GM21786 (cell line): ENCODE measurements at regions not wholly inside any gene's neighbourhood (a gene's known extent, or its start where the extent isn't known, plus 50 kb on each side); places are given as distances from the start of the nearest gene placed in this dataset.
"Not testable (repeated sequence)": the region's sequence is repeated elsewhere in the genome, so short reads cannot be mapped to it uniquely, and the experiment has no call there.

Experiments
- ATAC-seq: cut with Tn5 transposase; IDR thresholded peaks from one replicate; pipeline ENCODE4 v1.9.1; 2021; ENCODE audit not compliant: unreplicated experiment

GRCh38 chr5:113652161-113652560 lies 138.7 kb downstream of the YTHDC2 start:
- no peak for ATAC-seq

DNA sequence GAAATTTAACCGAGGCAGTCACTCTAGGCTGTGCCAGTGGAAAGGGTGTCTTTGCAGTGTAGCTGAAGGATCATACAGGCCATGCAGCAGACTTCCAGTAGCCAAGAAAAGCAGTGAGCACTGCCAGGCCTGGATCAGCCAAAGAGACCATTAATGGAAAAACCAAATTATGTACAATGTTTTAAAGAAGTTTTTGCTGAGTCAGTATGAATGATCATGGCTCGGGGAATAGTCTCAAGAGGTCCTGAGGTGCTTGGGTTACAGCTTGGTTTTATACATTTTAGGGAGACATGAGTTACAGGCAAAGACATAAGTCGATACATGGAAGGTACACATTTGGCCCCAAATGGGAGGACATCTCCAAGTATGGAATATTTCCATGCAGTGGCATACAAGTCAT lies 141.3 kb downstream of the YTHDC2 start:
- ATAC-seq, result no peak

DNA sequence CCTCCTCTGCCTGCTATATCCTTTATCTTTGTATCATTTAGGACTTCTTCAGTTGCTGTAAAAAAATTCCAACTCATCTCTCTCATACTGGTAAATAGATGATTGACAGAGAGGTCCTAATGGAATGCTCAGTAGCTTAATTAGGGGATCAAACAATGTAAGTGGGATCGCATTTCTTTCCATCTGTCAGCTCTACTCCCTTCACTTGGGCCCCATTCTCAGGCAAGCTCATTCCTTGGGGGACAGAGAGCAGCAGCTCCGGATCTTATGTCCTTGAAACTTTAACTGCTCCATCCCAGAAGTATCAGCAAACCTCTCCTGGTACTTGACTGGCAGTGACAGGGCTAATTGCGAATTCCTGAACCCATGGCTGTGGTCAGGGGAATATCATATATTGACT lies 146.7 kb downstream of the YTHDC2 start:
- no peak for ATAC-seq

DNA sequence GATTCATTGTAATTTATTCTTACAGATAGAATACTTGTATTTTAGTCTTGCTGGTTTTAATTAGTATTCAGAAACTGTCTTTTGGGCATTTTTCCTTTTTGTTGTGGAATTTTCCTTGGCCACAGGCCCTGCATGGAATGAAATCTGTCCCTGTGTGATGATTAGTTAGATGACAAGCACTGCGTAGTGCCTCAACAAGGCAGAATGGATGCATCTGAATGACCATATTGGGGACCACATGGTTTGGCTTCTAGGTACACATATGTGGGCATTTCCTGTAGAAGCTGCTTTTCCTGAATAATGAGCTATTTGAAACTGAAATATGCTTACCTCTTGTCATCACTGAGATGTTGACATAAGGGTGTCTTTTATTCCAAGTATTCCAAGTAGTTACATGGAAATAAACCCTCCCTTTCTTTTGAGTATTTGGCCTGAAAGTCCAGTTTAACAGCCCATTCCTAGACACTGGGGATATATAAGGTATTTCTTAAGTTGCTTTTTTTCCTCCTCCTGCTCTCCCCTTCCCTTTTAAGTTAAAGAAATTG lies 147.3 kb downstream of the YTHDC2 start:
- ATAC-seq, result no peak

GRCh38 chr5:113663879-113664541 lies 150.5 kb downstream of the YTHDC2 start:
- peak; percentile 61 for ATAC-seq

DNA sequence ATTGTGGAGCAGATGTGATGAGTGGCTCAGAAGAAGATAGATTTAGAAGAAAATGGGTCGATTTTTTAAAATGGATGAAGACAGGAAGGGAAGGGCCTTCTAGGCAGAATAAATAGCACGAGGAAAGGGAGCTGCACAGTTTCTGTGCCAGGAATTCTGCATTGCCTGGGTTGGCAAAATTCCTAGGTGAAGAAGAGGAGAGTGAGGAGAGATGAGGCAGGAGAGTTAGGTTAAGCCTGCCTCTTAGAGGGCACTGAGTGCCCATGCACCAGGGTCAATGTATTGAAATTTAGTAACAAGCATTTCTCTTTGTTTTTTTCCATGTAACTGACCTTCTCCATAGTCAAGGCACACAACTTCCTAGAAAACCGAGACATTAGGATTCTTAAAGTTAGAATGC lies 159.5 kb downstream of the YTHDC2 start:
- no peak for ATAC-seq

DNA sequence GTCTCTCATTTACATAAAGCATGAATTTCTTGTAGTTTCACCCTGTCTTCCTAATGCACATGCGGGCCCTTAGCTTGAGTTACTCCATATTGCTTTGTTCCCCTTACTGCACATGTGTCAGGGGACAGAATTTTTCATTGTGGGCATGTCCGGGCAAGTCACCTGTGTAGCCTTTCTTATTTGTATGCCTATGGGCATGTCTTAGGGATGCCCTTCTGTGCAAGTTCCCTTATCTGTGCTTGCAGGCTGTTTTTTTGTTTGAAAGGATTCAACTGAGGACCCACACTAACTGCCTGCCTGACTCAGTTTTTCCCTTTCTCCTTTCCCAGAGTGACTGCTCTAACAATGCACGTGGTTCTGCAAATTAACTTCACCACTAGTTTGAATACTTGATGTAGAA lies 161.7 kb downstream of the YTHDC2 start:
- no peak for ATAC-seq

DNA sequence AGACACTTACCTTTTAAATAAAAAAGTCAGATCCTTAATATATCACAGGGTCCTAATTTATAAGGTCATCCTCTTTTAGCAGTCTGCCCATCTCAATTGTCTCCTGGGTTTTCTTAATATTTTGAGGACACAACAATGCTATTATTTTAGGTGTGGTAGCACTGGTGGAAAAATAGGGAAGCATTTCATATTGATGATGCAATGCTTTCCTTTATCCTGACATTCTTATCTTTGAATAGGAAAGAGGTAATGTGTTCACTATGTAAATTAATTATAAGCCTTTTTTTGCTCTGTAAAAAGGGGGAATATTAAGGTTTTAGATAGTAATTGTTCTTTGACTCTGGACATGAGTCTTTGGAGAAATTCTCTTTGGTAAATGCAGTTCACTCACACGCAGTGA lies 164.7 kb downstream of the YTHDC2 start:
- no peak for ATAC-seq

- peak; percentile 68 for ATAC-seq
These were observed 165.6 kb downstream of the YTHDC2 start for GRCh38 chr5:113678924-113679575.

DNA sequence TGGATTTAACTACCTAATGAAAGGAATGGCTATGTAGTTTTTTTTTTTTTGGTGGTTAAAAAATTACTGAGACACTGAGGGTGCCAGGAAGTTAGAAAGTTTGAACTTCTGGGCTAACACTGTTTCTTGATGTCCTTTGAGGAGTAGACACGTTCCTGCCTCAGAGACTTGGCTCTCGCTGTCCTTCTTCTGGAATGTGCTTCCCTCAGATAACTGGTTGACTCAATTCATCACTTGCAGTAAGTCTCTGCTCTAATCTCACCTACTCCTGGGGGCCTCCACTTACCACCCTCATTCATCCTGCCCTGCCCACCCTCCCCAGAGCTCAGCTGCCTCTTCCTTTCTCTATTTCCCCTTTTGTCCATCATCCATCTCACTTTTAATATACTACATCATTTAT lies 167.0 kb downstream of the YTHDC2 start:
- ATAC-seq, result no peak

- no peak for ATAC-seq
These were observed 169.1 kb downstream of the YTHDC2 start for GRCh38 chr5:113682497-113683136.

GRCh38 chr5:113683211-113683610 lies 169.7 kb downstream of the YTHDC2 start:
- ATAC-seq, result no peak

DNA sequence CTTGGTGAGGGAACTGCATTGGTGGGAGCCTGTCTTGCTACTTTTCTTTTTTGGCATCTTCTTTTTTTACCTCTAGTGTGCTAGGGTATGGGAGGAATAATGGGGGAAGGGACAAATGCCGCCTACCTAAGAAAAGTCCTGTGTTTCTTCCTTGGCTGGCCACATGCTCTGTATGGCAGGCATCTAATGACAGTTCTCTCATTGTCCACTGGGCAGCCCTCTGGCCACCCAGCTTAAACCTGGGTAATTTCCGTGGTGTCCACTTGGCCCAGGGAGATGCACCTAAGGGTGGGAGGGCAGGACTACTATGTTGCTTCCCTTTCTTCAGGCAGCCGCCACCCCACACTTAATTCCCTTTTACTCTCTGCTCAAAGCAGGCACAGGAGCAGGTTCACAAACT lies 173.1 kb downstream of the YTHDC2 start:
- ATAC-seq, result no peak

- no peak for ATAC-seq
These were observed 176.2 kb downstream of the YTHDC2 start for GRCh38 chr5:113689647-113690046.

GRCh38 chr5:113692466-113692865 lies 179.0 kb downstream of the YTHDC2 start:
- ATAC-seq, result no peak

- ATAC-seq, result no peak
These were observed 179.5 kb downstream of the YTHDC2 start for GRCh38 chr5:113692891-113693457.

DNA sequence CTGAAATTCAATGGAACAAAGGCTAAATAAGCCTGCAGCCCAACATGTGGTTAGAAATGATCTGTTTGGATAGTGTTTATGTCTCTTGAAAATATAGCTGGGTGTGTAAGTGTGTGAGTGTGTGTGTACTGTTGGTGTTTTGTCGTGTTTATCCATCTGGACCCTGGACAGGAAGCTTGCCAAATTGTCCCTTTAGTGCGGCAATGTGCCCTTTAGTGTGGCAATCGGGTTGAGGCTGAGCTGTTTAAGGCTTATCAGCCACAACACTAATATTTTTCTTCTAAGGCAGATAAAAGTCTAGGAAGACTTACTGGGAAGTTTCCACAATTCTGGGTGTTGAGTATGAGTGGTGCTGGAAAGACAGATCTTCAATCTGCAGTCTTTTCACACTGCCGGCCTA lies 180.2 kb downstream of the YTHDC2 start:
- no peak for ATAC-seq

GRCh38 chr5:113694576-113694975 lies 181.1 kb downstream of the YTHDC2 start:
- ATAC-seq, result no peak

- no peak for ATAC-seq
These were observed 189.8 kb downstream of the YTHDC2 start for GRCh38 chr5:113703266-113703665.

DNA sequence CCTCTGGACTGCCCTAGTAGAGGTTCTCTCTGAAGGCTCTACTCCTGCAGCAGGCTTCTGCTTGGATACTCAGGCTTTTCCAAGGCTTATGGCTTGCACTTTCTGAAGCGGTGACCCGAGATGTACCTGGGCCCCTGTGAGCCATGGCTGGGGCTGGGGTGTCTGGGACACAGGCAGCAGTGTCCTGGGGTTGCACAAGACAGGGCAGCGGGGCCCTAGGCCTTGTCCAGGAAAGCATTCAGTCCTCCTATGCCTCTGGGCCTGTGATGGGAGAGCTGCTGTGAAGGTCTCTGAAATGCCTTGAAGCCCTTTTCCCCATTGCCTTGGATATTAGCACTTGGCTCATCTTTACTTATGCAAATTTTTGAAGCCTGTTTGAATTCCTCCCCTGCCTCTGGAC lies 192.2 kb downstream of the YTHDC2 start:
- ATAC-seq, result no peak

DNA sequence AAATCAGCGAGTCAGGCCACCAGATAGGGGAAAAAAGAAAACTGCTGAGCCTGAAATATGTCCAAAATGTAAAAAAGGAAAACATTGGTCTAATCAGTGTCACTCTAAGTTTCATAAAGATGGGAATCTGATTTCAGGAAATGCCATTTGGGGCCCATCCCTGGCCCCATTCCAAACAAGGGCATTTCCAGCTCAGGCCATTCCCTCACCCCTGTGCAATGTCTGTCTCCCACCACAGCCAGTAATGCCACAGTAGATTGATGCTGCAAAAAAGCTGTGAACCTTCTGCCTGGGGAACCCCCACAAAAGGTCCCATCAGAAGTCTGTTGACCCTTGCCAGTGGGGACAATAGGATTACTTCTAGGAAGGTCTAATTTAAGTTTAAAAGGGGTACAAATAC lies 199.6 kb downstream of the YTHDC2 start:
- no peak for ATAC-seq

- ATAC-seq, result not testable (repeated sequence)
These were observed 202.4 kb downstream of the YTHDC2 start for GRCh38 chr5:113715921-113716320.
